ENCODE measurements at regions not wholly inside any gene's neighbourhood (a gene's known extent, or its start where the extent isn't known, plus 50 kb on each side); places are given as distances from the start of the nearest gene placed in this dataset.

DNA sequence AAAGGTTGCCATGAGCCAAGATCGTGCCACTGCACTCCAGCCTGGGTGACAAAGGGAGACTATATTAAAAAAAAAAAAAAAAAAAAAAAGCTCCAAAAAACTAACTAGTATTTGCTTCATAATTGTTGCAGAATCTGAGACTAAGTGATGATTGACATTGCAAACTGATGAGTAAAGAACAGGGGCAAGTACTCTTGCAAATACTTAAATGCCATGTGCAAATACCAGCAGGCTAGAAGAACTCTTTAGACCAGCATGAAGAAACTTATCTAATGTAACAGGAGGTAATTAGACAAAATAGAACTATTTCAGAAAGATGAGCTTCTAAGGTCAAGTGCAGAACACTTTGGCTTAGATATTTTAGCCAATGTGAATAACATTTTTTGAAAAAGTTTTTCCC is 1368.1 kb downstream of the EFNB2 start:
- DNase-seq (ENCODE audit: extremely low spot score in 2 of 2), result no peak
- Histone ChIP-seq H3K27me3 (no peaks in the 10 kb centered on the region), H3K4me1 (no peaks in the 10 kb centered on the region), H3K36me3 (no peaks in the 10 kb centered on the region), H3K4me3 (no peak overlapping the region), H3K9me3 (no peaks in the 10 kb centered on the region), H3K27ac (no peak overlapping the region)
- no peak for TF ChIP-seq POLR2AphosphoS5 (IDR thresholded peaks at IDR 0.05; ENCODE audit: insufficient read depth in 1 of 2, low read depth in 1 of 2)
- no peak for TF ChIP-seq CTCF (IDR thresholded peaks at IDR 0.05)
- TF ChIP-seq POLR2A (IDR thresholded peaks at IDR 0.05), result no peak
- intact Hi-C loops (cut with DNase I), result no loop called here

- no peak for TF ChIP-seq CTCF (IDR thresholded peaks at IDR 0.05)
- TF ChIP-seq POLR2AphosphoS5 (IDR thresholded peaks at IDR 0.05; ENCODE audit: insufficient read depth in 1 of 2, low read depth in 1 of 2), result no peak
- no peak for TF ChIP-seq POLR2A (IDR thresholded peaks at IDR 0.05)
- H3K27ac ChIP-seq, result no peak overlapping the region
- intact Hi-C loops (cut with DNase I), result no loop called here
Observed at GRCh38 chr13:105165449-105166125, 1369.9 kb downstream of the EFNB2 start.

DNA sequence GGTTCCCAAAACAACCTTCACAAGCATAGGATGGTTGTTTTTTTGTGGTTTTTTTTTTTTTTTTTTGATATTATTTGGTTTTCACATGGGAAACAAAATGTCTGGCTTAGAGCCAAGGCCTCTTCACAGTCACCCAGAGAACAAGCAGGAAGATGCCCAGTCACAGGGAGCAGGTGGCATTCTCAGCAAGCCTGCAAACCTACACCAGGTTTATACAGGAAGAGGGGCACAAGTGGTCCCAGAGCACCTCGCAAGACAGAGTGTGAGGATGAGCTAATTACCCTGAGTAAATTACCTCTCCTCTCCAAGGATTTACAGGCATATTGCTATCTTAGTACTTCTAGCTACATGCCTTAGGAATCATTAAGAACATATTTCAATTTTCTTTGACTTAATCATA is 1375.6 kb downstream of the EFNB2 start:
- intact Hi-C loops (cut with DNase I), result no loop called here
- DNase-seq (ENCODE audit: extremely low spot score in 2 of 2), result no peak
- Histone ChIP-seq H3K4me1 (no peaks in the 10 kb centered on the region), H3K27ac (no peak overlapping the region), H3K36me3 (no peaks in the 10 kb centered on the region), H3K27me3 (no peaks in the 10 kb centered on the region), H3K4me3 (no peak overlapping the region), H3K9me3 (no peaks in the 10 kb centered on the region)
- TF ChIP-seq POLR2AphosphoS5 (IDR thresholded peaks at IDR 0.05; ENCODE audit: insufficient read depth in 1 of 2, low read depth in 1 of 2) (no peak), POLR2A (IDR thresholded peaks at IDR 0.05) (no peak), CTCF (IDR thresholded peaks at IDR 0.05) (no peak)

More at GRCh38 chr13:105165449-105166125, 1369.9 kb downstream of the EFNB2 start:
- DNase-seq (ENCODE audit: extremely low spot score in 2 of 2), result no peak
- Histone ChIP-seq H3K4me3 (no peak overlapping the region), H3K4me1 (no peaks in the 10 kb centered on the region), H3K36me3 (no peaks in the 10 kb centered on the region), H3K9me3 (no peaks in the 10 kb centered on the region), H3K27me3 (no peaks in the 10 kb centered on the region)

GRCh38 chr13:105153611-105154010 is 1381.9 kb downstream of the EFNB2 start:
- DNase-seq (ENCODE audit: extremely low spot score in 2 of 2), result no peak
- intact Hi-C loops (cut with DNase I), result no loop called here
- no peaks in the 10 kb centered on the region for H3K36me3 ChIP-seq

More at GRCh38 chr13:105153611-105154010, 1381.9 kb downstream of the EFNB2 start:
- H3K9me3 ChIP-seq, result no peaks in the 10 kb centered on the region
- H3K4me1 ChIP-seq, result no peaks in the 10 kb centered on the region
- H3K27me3 ChIP-seq, result no peaks in the 10 kb centered on the region
- TF ChIP-seq POLR2A (IDR thresholded peaks at IDR 0.05) (no peak), POLR2AphosphoS5 (IDR thresholded peaks at IDR 0.05; ENCODE audit: insufficient read depth in 1 of 2, low read depth in 1 of 2) (no peak), CTCF (IDR thresholded peaks at IDR 0.05) (no peak)
- no peak overlapping the region for H3K27ac ChIP-seq
- H3K4me3 ChIP-seq, result no peak overlapping the region

Measured in vagina (tissue), 2 donors.